ENCODE measurements at regions not wholly inside any gene's neighbourhood (a gene's known extent, or its start where the extent isn't known, plus 50 kb on each side); places are given as distances from the start of the nearest gene placed in this dataset.

DNA sequence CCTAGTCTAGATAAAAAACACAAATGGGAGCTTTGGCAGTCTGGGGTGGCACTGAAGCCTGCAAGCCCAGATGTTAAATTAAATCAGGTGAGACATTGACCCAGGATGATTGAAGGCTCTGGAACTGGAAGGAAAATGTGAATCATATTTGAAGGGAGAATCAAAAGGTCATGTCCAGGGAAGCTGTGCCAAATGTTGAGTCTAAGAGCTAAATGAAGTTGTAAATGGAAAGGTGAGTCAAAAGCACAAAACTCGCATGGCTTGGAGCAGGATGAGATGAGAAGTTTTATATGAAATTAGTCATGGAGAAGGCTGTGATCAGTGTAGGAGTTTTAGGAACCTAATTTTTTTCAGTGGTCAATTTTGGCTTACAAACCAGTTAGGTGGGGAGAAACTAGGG is 301.1 kb downstream of the BLID start:
- no peak for DNase-seq (ENCODE audit: low spot score)
- Mint-ChIP-seq H3K27me3 (ENCODE audit: unreplicated experiment) (no peaks in the 10 kb centered on the region), H3K4me1 (ENCODE audit: unreplicated experiment) (no peaks in the 10 kb centered on the region), H3K9me3 (ENCODE audit: unreplicated experiment) (no peaks in the 10 kb centered on the region), H3K36me3 (ENCODE audit: low read depth, unreplicated experiment) (peaks cover 4% of the 10 kb centered on the region), H3K4me3 (ENCODE audit: unreplicated experiment) (no peak overlapping the region), H3K27ac (ENCODE audit: unreplicated experiment) (no peak overlapping the region)
- no peak for TF ChIP-seq CTCF (IDR thresholded peaks at IDR 0.05; ENCODE audit: unreplicated experiment)

- Mint-ChIP-seq H3K27ac (ENCODE audit: unreplicated experiment) (no peak overlapping the region), H3K36me3 (ENCODE audit: low read depth, unreplicated experiment) (peaks cover 4% of the 10 kb centered on the region), H3K27me3 (ENCODE audit: unreplicated experiment) (no peaks in the 10 kb centered on the region), H3K4me1 (ENCODE audit: unreplicated experiment) (no peaks in the 10 kb centered on the region), H3K9me3 (ENCODE audit: unreplicated experiment) (no peaks in the 10 kb centered on the region), H3K4me3 (ENCODE audit: unreplicated experiment) (no peak overlapping the region)
- TF ChIP-seq CTCF (IDR thresholded peaks at IDR 0.05; ENCODE audit: unreplicated experiment): no peak
- DNase-seq (ENCODE audit: low spot score): no peak
Measured at GRCh38 chr11:121814296-121814695, 301.7 kb downstream of the BLID start.

GRCh38 chr11:121810291-121810690 is 305.7 kb downstream of the BLID start:
- DNase-seq (ENCODE audit: low spot score): no peak
- H3K27me3 Mint-ChIP-seq (ENCODE audit: unreplicated experiment): no peaks in the 10 kb centered on the region
- no peaks in the 10 kb centered on the region for H3K4me1 Mint-ChIP-seq (ENCODE audit: unreplicated experiment)
- no peak for TF ChIP-seq CTCF (IDR thresholded peaks at IDR 0.05; ENCODE audit: unreplicated experiment)
- no peak overlapping the region for H3K27ac Mint-ChIP-seq (ENCODE audit: unreplicated experiment)
- H3K36me3 Mint-ChIP-seq (ENCODE audit: low read depth, unreplicated experiment): peaks cover 4% of the 10 kb centered on the region
- no peaks in the 10 kb centered on the region for H3K9me3 Mint-ChIP-seq (ENCODE audit: unreplicated experiment)
- H3K4me3 Mint-ChIP-seq (ENCODE audit: unreplicated experiment): no peak overlapping the region

DNA sequence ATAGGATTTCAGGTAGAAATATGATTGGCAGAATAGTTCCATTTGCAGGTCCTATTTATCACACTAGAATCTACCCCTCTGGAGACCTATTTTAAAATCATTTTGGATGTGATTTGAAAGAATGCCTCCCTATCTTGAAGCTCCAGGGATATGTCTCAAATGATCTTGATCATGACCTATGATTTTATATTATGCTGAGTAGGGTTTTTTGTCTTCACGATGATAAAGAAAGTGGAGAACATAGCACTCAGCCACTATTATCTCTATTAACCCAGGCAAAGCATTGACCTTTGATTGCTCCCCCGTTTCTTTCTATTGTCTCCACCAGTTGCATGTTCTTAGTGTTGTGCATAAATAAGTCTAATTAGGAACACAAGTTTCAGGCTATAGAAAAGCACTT is 307.9 kb downstream of the BLID start:
- Mint-ChIP-seq H3K36me3 (ENCODE audit: low read depth, unreplicated experiment) (peaks cover 4% of the 10 kb centered on the region), H3K27me3 (ENCODE audit: unreplicated experiment) (no peaks in the 10 kb centered on the region), H3K4me1 (ENCODE audit: unreplicated experiment) (no peaks in the 10 kb centered on the region), H3K9me3 (ENCODE audit: unreplicated experiment) (no peaks in the 10 kb centered on the region), H3K27ac (ENCODE audit: unreplicated experiment) (no peak overlapping the region), H3K4me3 (ENCODE audit: unreplicated experiment) (no peak overlapping the region)
- no peak for TF ChIP-seq CTCF (IDR thresholded peaks at IDR 0.05; ENCODE audit: unreplicated experiment)
- DNase-seq (ENCODE audit: low spot score): no peak

DNA sequence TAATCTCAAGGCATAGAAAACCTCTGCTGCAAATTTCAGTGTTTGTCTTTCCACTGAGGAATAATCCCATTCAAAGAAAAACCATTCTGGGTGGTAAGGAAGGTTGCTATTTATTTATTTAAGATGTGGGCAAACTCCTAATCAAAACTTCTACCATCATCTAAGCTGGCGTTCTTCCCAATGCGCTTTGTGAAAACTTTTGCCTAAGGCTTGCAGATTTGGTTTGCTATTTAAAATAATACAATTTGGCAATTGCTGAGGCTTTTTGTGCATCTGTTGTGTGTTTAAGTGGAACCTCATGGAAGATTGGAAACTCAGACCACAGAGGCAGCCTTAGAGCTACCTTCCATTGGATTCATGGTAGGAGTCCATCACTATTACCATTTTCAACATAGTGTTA is 309.0 kb downstream of the BLID start:
- no peaks in the 10 kb centered on the region for H3K36me3 Mint-ChIP-seq (ENCODE audit: low read depth, unreplicated experiment)
- H3K4me3 Mint-ChIP-seq (ENCODE audit: unreplicated experiment): no peak overlapping the region
- H3K4me1 Mint-ChIP-seq (ENCODE audit: unreplicated experiment): peaks cover 4% of the 10 kb centered on the region
- H3K27ac Mint-ChIP-seq (ENCODE audit: unreplicated experiment): no peak overlapping the region
- no peaks in the 10 kb centered on the region for H3K9me3 Mint-ChIP-seq (ENCODE audit: unreplicated experiment)
- DNase-seq (ENCODE audit: low spot score): no peak
- no peak for TF ChIP-seq CTCF (IDR thresholded peaks at IDR 0.05; ENCODE audit: unreplicated experiment)
- H3K27me3 Mint-ChIP-seq (ENCODE audit: unreplicated experiment): no peaks in the 10 kb centered on the region
